ENCODE measurements at regions not wholly inside any gene's neighbourhood (a gene's known extent, or its start where the extent isn't known, plus 50 kb on each side); places are given as distances from the start of the nearest gene placed in this dataset.

GRCh38 chr7:98514211-98515031 lies 102.7 kb upstream of the NPTX2 start:
- no peak for DNase-seq

- no peak for DNase-seq
Observed at GRCh38 chr7:98511175-98511574, 105.9 kb upstream of the NPTX2 start.

GRCh38 chr7:98509836-98510235 lies 107.2 kb upstream of the NPTX2 start:
- no peak for DNase-seq

- no peak for DNase-seq
Observed at GRCh38 chr7:98506471-98506870, 105.6 kb upstream of the BAIAP2L1 start.

GRCh38 chr7:98500764-98501163 lies 99.9 kb upstream of the BAIAP2L1 start:
- no peak for DNase-seq

- no peak for DNase-seq
Observed at GRCh38 chr7:98496618-98497017, 95.7 kb upstream of the BAIAP2L1 start.

- DNase-seq = no peak
Observed at GRCh38 chr7:98495200-98495955, 94.5 kb upstream of the BAIAP2L1 start.

GRCh38 chr7:98493030-98493778 lies 92.3 kb upstream of the BAIAP2L1 start:
- no peak for DNase-seq

GRCh38 chr7:98488167-98488566 lies 87.3 kb upstream of the BAIAP2L1 start:
- DNase-seq = no peak

GRCh38 chr7:98483964-98484545 lies 83.2 kb upstream of the BAIAP2L1 start:
- no peak for DNase-seq

- no peak for DNase-seq
Observed at GRCh38 chr7:98483276-98483963, 82.5 kb upstream of the BAIAP2L1 start.

GRCh38 chr7:98479318-98479717 lies 78.4 kb upstream of the BAIAP2L1 start:
- no peak for DNase-seq

GRCh38 chr7:98475352-98475751 lies 74.5 kb upstream of the BAIAP2L1 start:
- no peak for DNase-seq

- DNase-seq = no peak
Observed at GRCh38 chr7:98474558-98474957, 73.7 kb upstream of the BAIAP2L1 start.

GRCh38 chr7:98472521-98472954 lies 71.6 kb upstream of the BAIAP2L1 start:
- no peak for DNase-seq

GRCh38 chr7:98470485-98471240 lies 69.8 kb upstream of the BAIAP2L1 start:
- DNase-seq = peak; percentile 49

GRCh38 chr7:98469088-98469487 lies 68.2 kb upstream of the BAIAP2L1 start:
- DNase-seq = no peak

- no peak for DNase-seq
Observed at GRCh38 chr7:98467570-98468312, 66.9 kb upstream of the BAIAP2L1 start.

GRCh38 chr7:98465022-98465421 lies 64.1 kb upstream of the BAIAP2L1 start:
- no peak for DNase-seq

- no peak for DNase-seq
Observed at GRCh38 chr7:98464558-98464940, 63.7 kb upstream of the BAIAP2L1 start.

All from activated CD4-positive, alpha-beta T cell treated with anti-CD3 and anti-CD28 coated beads for 48 hours (primary cell).